ENCODE measurements at regions not wholly inside any gene's neighbourhood (a gene's known extent, or its start where the extent isn't known, plus 50 kb on each side); places are given as distances from the start of the nearest gene placed in this dataset.

DNA sequence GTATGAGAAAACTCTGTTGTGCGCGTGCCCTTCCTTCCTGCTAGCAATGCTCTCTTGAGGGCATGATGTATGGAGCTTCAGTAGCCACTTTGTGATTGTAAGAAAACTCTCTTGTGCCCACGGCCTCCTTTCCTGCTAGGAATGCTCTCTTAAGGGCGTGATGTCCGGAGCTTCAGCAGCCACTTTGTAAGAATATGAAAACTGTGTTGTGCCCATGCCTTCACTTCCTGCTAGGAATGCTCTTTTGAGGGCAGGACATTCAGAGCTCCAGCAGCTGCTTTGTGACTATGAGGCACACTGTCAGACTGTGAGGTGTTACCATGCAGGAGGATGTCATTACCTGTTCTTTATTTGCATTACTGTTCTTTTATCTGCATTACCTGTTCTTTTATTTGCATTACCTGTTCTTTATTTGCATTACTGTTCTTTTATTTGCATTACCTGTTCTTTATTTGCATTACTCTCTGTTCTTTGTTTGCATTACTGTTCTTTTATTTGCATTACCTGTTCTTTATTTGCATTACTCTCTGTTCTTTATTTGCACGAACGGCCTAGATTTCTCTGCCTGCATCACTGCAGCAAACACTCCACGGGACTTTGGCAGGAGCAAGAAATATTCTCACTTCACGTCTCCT is 166.7 kb downstream of the CRLF2 start:
- ATAC-seq, result no peak
- in situ Hi-C loops (cut with MboI), result no loop called here
- WGBS (ENCODE audit: insufficient coverage, low coverage, missing lambda C conversion rate), result 2% methylated on average over 7 of the region's 9 CpGs

DNA sequence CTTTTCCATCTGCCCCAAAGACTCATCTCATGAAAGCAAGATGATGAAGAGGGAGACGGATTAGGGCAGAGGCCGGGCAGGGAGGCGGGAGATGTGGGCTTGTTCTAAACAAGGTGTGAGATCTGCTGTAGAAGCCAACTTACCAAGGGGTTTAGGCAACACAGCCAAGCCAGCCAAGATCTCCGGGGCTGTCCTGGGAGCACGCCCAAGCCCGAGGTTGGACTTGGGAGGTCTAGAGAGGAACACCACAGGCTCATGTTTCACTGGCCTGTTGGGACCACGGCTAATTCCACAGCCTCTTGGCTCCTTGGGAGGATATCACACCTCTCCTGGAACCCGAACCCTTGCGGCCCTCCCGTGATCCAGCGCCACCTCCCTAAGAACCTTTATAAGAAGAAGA is 171.4 kb downstream of the CRLF2 start:
- no peaks in the 10 kb centered on the region for H4K20me1 ChIP-seq (replicated peaks; ENCODE audit: control insufficient read depth, insufficient read depth, low read length)
- H3K4me3 ChIP-seq, result no peak overlapping the region
- intact Hi-C loops (cut with micrococcal nuclease) (no loop called here), in situ Hi-C loops (cut with MboI) (no loop called here)
- no peak overlapping the region for H3K9ac ChIP-seq (ENCODE audit: insufficient read depth in 1 of 2, low read depth in 2 of 2, low read length in 2 of 2)
- 9% methylated on average over 11 of the region's 11 CpGs for WGBS (ENCODE audit: insufficient coverage, low coverage, missing lambda C conversion rate)
- no peaks in the 10 kb centered on the region for H3K9me3 ChIP-seq (replicated peaks; ENCODE audit: control insufficient read depth, insufficient read depth, low read depth, low read length)
- DNase-seq (ENCODE audit: extremely low read depth in 1 of 4, low spot score in 3 of 4), result no peak
- TF ChIP-seq TBP (optimal IDR thresholded peaks at IDR 0.05; ENCODE audit: low read depth, low read length), result no peak
- no peak for TF ChIP-seq NR1H2 (CRISPR knock-in tag; IDR thresholded peaks at IDR 0.05)
- TF ChIP-seq NEUROD1 (IDR thresholded peaks at IDR 0.05; ENCODE audit: borderline replicate concordance, low read depth, low read length, partially characterized antibody), result no peak
- TF ChIP-seq, protein P1, sequence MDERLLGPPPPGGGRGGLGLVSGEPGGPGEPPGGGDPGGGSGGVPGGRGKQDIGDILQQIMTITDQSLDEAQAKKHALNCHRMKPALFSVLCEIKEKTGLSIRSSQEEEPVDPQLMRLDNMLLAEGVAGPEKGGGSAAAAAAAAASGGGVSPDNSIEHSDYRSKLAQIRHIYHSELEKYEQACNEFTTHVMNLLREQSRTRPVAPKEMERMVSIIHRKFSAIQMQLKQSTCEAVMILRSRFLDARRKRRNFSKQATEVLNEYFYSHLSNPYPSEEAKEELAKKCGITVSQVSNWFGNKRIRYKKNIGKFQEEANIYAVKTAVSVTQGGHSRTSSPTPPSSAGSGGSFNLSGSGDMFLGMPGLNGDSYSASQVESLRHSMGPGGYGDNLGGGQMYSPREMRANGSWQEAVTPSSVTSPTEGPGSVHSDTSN (CRISPR knock-in tag; IDR thresholded peaks at IDR 0.05; ENCODE audit: low read depth), result no peak
- TF ChIP-seq, protein P1 (tag; conservative IDR thresholded peaks at IDR 0.05; ENCODE audit: low read depth), result no peak
- TF ChIP-seq, protein P2, sequence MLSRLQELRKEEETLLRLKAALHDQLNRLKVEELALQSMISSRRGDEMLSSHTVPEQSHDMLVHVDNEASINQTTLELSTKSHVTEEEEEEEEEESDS (CRISPR knock-in tag; IDR thresholded peaks at IDR 0.05), result no peak
- H3K9me1 ChIP-seq (ENCODE audit: control insufficient read depth, insufficient read depth, low read length), result no peaks in the 10 kb centered on the region
- H3K79me2 ChIP-seq (ENCODE audit: control insufficient read depth, insufficient read depth, low read length), result no peaks in the 10 kb centered on the region
- no TSS peak for BruUV-seq (replicated peaks)
- FAIRE-seq, result no peak
- H2AFZ ChIP-seq (ENCODE audit: low read depth, low read length), result no peak overlapping the region
- H3K27ac ChIP-seq (ENCODE audit: extremely low read depth, low read depth, low read length), result no peak overlapping the region
- CTCF ChIA-PET (ENCODE audit: low intra/inter-chr PET ratio), result no interaction called here
- no peaks in the 10 kb centered on the region for H3K27me3 ChIP-seq (ENCODE audit: control insufficient read depth in 2 of 2, insufficient read depth in 2 of 2, low read length in 2 of 2)
- no peaks in the 10 kb centered on the region for H3K4me1 ChIP-seq (replicated peaks in 1 of 2; ENCODE audit: control insufficient read depth in 2 of 2, insufficient read depth in 2 of 2, low read length in 2 of 2)
- no peaks in the 10 kb centered on the region for H3K36me3 ChIP-seq (ENCODE audit: control insufficient read depth, insufficient read depth, low read length)
- no peak for ATAC-seq
- H3K4me2 ChIP-seq (ENCODE audit: insufficient read depth, low read length), result no peak overlapping the region
- POLR2A ChIA-PET, result no interaction called here

More for the DNA sequence above, 166.7 kb downstream of the CRLF2 start:
- Histone ChIP-seq H3K27me3 (ENCODE audit: control insufficient read depth in 2 of 2, insufficient read depth in 2 of 2, low read length in 2 of 2) (no peaks in the 10 kb centered on the region), H3K9ac (ENCODE audit: insufficient read depth in 1 of 2, low read depth in 2 of 2, low read length in 2 of 2) (no peak overlapping the region), H3K4me3 (no peak overlapping the region), H3K4me1 (replicated peaks in 1 of 2; ENCODE audit: control insufficient read depth in 2 of 2, insufficient read depth in 2 of 2, low read length in 2 of 2) (no peaks in the 10 kb centered on the region; a peak in 1 of 5 replicates), H3K9me3 (replicated peaks; ENCODE audit: control insufficient read depth, insufficient read depth, low read depth, low read length) (no peaks in the 10 kb centered on the region), H4K20me1 (replicated peaks; ENCODE audit: control insufficient read depth, insufficient read depth, low read length) (no peaks in the 10 kb centered on the region), H3K9me1 (ENCODE audit: control insufficient read depth, insufficient read depth, low read length) (no peaks in the 10 kb centered on the region), H3K36me3 (ENCODE audit: control insufficient read depth, insufficient read depth, low read length) (no peaks in the 10 kb centered on the region), H2AFZ (ENCODE audit: low read depth, low read length) (no peak overlapping the region), H3K27ac (ENCODE audit: extremely low read depth, low read depth, low read length) (no peak overlapping the region), H3K79me2 (ENCODE audit: control insufficient read depth, insufficient read depth, low read length) (no peaks in the 10 kb centered on the region), H3K4me2 (ENCODE audit: insufficient read depth, low read length) (no peak overlapping the region)
- BruUV-seq (replicated peaks), result no TSS peak
- no peak for DNase-seq (ENCODE audit: extremely low read depth in 1 of 4, low spot score in 3 of 4)
- FAIRE-seq, result no peak
- ChIA-PET POLR2A (no interaction called here), CTCF (ENCODE audit: low intra/inter-chr PET ratio) (no interaction called here)
- TF ChIP-seq DNMT1 (IDR thresholded peaks at IDR 0.05) (no peak), RBM34 (IDR thresholded peaks at IDR 0.05; ENCODE audit: borderline replicate concordance, insufficient read depth, low read length) (no peak), POU5F1 (IDR thresholded peaks at IDR 0.05; ENCODE audit: borderline replicate concordance, low read depth, low read length, partially characterized antibody) (no peak), KDM2B (CRISPR knock-in tag; IDR thresholded peaks at IDR 0.05) (no peak), HDAC2 (IDR thresholded peaks at IDR 0.05) (no peak)
- intact Hi-C loops (cut with micrococcal nuclease), result no loop called here
